SJSA1 (cell line): ENCODE measurements at regions not wholly inside any gene's neighbourhood (a gene's known extent, or its start where the extent isn't known, plus 50 kb on each side); places are given as distances from the start of the nearest gene placed in this dataset.
"Not testable (repeated sequence)": the region's sequence is repeated elsewhere in the genome, so short reads cannot be mapped to it uniquely, and the experiment has no call there.

Experiments
- DNase-seq, 2 experiments: peaks; one replicate each; pipeline ENCODE4 v3.0.0-alpha.2; 2015 to 2020; ENCODE audit warnings: low spot score in 2 of 2, low read depth in 1 of 2
- H3K27ac ChIP-seq: fragments of 250-450 bp; sonication (Bioruptor Pico); 2 replicates; pipeline ENCODE4 v1.5.1; 2020; ENCODE audit warnings: mild to moderate bottlenecking, moderate library complexity
- H3K27me3 ChIP-seq: fragments of 250-450 bp; sonication (Bioruptor Pico); replicated peaks from 2 replicates; pipeline ENCODE4 v1.5.1; 2020; ENCODE audit warnings: mild to moderate bottlenecking, moderate library complexity
- H3K36me3 ChIP-seq: fragments of 250-450 bp; sonication (Bioruptor Pico); 2 replicates; pipeline ENCODE4 v1.5.1; 2020; ENCODE audit warnings: mild to moderate bottlenecking
- H3K4me1 ChIP-seq: fragments of 250-450 bp; sonication (Bioruptor Pico); replicated peaks from 2 replicates; pipeline ENCODE4 v1.6.1; 2021; ENCODE audit warnings: mild to moderate bottlenecking
- H3K4me3 ChIP-seq: fragments of 250-450 bp; sonication (Bioruptor Pico); 2 replicates; pipeline ENCODE4 v1.5.1; 2020; ENCODE audit warnings: mild to moderate bottlenecking
- H3K9me3 ChIP-seq: fragments of 250-450 bp; sonication (Bioruptor Pico); replicated peaks from 2 replicates; pipeline ENCODE4 v1.5.1; 2020; ENCODE audit warnings: mild to moderate bottlenecking

DNA sequence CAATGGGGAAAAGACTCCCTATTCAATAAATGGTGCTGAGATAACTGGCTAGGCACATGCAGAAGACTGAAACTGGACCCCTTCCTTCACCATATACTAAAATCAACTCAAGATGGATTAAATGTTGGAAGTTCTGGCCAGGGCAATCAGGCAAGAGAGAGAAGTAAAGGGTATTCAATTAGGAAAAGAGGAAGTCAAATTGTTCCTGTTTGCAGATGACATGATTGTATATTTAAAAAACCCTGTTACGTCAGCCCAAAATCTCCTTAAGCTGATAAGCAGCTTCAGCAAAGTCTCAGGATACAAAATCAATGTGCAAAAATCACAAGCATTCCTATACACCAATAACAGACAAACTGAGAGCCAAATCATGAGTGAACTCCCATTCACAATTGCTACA, 1739.4 kb downstream of the PCDH9 start:
- H3K9me3 ChIP-seq, H3K4me1 ChIP-seq, H3K4me3 ChIP-seq: not testable (repeated sequence)

GRCh38 chr13:65488606-65489005, 1741.5 kb downstream of the PCDH9 start:
- Histone ChIP-seq H3K27ac (no peak overlapping the region), H3K4me1 (no peaks in the 10 kb centered on the region), H3K4me3 (no peak overlapping the region), H3K36me3 (no peaks in the 10 kb centered on the region), H3K9me3 (no peaks in the 10 kb centered on the region), H3K27me3 (no peaks in the 10 kb centered on the region)
- DNase-seq: no peak

More for the DNA sequence above, 1739.4 kb downstream of the PCDH9 start:
- not testable (repeated sequence) for H3K27me3 ChIP-seq, DNase-seq, H3K27ac ChIP-seq, H3K36me3 ChIP-seq

DNA sequence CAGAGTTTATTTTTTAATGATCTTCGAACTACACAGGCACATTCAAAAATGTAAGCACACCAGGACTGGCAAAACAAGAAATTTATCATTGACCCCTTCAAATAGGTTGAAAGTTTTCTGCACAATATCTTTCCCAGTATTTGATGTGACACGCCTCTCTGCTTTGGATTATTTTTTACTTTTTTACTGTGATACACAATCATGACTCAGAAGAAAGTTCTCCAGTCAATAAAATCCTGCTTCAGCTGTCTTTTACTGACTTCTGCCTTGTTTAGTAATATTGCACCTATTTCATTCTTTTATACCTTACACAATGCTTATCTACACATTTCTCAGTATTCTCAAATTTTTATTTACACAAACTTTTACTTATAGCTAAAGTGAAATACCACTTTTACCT, 1750.4 kb downstream of the PCDH9 start:
- no peak overlapping the region for H3K27ac ChIP-seq
- no peak for DNase-seq
- no peaks in the 10 kb centered on the region for H3K36me3 ChIP-seq
- H3K27me3 ChIP-seq: no peaks in the 10 kb centered on the region
- H3K4me3 ChIP-seq: no peak overlapping the region
- H3K4me1 ChIP-seq: no peaks in the 10 kb centered on the region
- no peaks in the 10 kb centered on the region for H3K9me3 ChIP-seq

DNA sequence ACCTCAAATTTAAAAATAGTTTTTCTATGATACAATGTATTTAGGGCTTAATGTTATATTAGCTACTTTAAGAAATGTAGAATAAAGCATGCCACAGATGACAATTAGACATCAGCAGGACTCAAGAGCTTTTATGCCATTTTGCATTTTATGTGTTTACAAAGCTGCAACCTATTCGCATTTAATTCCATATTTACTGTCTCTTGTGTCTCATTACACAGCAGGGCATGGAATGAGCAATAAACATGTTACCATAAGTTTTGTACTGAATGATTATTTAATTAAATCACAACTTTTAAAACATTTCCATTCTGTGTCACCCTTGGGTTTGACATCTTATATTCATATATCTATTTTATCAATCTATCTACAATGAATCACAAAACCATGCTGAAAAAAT, 1756.9 kb downstream of the PCDH9 start:
- Histone ChIP-seq H3K27ac (no peak overlapping the region), H3K36me3 (no peaks in the 10 kb centered on the region), H3K27me3 (no peaks in the 10 kb centered on the region), H3K4me3 (no peak overlapping the region), H3K9me3 (no peaks in the 10 kb centered on the region), H3K4me1 (no peaks in the 10 kb centered on the region)
- no peak for DNase-seq

- no peak for DNase-seq
- Histone ChIP-seq H3K27me3 (no peaks in the 10 kb centered on the region), H3K4me1 (no peaks in the 10 kb centered on the region), H3K9me3 (no peaks in the 10 kb centered on the region), H3K36me3 (no peaks in the 10 kb centered on the region), H3K27ac (no peak overlapping the region), H3K4me3 (no peak overlapping the region)
Measured at GRCh38 chr13:65472336-65472735, 1757.8 kb downstream of the PCDH9 start.

DNA sequence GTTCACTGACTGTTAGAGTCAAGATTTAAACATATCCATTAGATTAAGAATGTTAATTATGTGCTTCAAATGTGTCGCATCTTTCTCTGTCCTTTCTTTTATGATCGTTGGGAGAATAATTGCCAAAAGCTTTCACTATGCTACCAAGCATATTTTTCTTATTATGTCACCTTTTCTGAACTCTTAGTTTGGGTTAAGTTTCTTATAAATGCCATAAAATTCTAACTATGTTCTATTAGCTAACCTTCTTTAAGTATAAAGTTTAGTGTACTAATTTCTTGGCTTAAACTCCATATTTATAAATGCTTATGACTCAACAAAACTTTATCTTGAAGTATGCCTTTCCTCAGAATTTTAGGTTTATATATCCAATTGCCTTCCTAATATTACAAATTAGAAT, 1759.4 kb downstream of the PCDH9 start:
- Histone ChIP-seq H3K4me1 (no peaks in the 10 kb centered on the region), H3K4me3 (no peak overlapping the region), H3K27me3 (no peaks in the 10 kb centered on the region), H3K36me3 (no peaks in the 10 kb centered on the region), H3K9me3 (no peaks in the 10 kb centered on the region), H3K27ac (no peak overlapping the region)
- DNase-seq: no peak

DNA sequence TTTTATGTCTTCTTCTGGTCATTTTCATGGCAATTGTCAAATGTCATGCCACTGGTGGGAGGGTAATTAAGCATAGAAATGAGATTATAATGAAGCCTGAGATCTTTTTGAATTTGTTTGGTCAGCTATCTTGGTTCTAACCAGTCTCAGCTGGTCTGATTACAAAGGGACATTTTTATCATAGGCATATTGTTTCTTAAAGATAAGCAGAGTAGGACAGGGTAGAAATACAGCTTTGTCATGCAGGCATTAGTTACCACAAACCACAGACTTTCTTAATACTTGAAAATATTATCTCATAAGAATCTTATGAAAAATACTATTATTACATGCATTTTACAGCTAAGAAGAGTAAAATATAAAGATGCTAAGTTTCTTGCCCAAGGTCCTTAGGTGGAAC, 1761.5 kb downstream of the PCDH9 start:
- Histone ChIP-seq H3K36me3 (no peaks in the 10 kb centered on the region), H3K4me1 (no peaks in the 10 kb centered on the region), H3K27me3 (no peaks in the 10 kb centered on the region), H3K9me3 (no peaks in the 10 kb centered on the region), H3K4me3 (no peak overlapping the region), H3K27ac (no peak overlapping the region)
- DNase-seq: no peak

- DNase-seq: no peak
- Histone ChIP-seq H3K27ac (no peak overlapping the region), H3K27me3 (no peaks in the 10 kb centered on the region), H3K4me1 (peaks cover 15% of the 10 kb centered on the region), H3K9me3 (no peaks in the 10 kb centered on the region), H3K4me3 (no peak overlapping the region), H3K36me3 (no peaks in the 10 kb centered on the region)
Measured at GRCh38 chr13:65461590-65461989, 1768.5 kb downstream of the PCDH9 start.

DNA sequence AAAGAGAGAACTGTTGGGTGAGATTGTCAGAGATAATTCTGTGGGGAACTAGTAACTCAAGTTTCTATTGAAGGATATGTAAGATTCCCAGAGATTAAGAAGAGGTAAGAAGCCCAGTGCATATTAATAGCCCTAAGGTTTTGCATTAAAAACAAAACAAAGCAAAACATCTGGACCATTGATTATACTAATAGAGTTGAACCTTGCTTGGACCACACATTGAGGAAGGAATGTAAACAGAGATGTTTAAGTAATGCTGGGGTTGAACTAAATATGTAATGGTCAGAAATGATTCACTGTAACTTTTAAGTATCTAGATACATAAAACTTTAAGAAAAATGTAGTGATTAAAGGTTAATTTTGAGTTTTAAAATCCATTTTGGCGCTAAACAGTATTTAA, 1770.0 kb downstream of the PCDH9 start:
- peaks cover 15% of the 10 kb centered on the region for H3K4me1 ChIP-seq
- no peaks in the 10 kb centered on the region for H3K36me3 ChIP-seq
- no peak overlapping the region for H3K4me3 ChIP-seq
- H3K27me3 ChIP-seq: no peaks in the 10 kb centered on the region
- peak in 1 of 2 experiments; percentile 32 for DNase-seq
- H3K27ac ChIP-seq: no peak overlapping the region
- no peaks in the 10 kb centered on the region for H3K9me3 ChIP-seq

DNA sequence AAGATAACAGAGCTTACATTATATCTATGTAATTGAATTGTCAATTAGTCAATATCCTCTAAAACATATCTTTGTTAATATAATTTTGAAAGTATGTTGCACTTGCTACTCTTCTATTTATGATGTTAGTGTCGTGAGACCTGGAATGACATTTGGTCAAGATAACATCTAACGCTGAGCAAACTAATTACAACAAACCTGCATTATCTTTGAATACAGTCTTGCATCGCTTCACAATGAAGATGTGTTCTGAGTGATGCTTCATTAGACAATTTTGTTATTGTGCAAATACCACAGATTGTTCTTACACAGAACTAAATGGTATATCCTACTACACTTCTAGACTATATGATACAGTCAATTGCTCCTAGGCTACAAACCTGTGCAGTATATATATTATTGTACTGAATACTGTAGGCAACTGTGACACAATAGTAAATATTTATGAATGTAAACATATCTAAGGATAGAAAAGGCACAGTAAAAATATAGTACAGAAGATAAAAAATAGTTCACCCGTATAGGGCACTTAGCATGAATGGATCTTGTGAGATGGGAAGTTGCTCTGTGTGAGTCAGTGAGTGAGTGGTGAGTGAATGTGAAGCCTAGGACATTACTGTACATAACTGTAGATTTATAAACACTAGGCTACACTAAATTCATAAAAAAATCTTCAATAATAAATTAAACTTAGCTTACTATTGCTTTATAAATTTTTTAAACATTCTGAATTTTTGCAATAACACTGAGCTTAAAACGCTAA, 1773.8 kb downstream of the PCDH9 start:
- no peak overlapping the region for H3K27ac ChIP-seq
- no peaks in the 10 kb centered on the region for H3K27me3 ChIP-seq
- no peaks in the 10 kb centered on the region for H3K9me3 ChIP-seq
- DNase-seq: no peak
- H3K36me3 ChIP-seq: no peaks in the 10 kb centered on the region
- H3K4me1 ChIP-seq: peaks cover 15% of the 10 kb centered on the region
- H3K4me3 ChIP-seq: no peak overlapping the region

DNA sequence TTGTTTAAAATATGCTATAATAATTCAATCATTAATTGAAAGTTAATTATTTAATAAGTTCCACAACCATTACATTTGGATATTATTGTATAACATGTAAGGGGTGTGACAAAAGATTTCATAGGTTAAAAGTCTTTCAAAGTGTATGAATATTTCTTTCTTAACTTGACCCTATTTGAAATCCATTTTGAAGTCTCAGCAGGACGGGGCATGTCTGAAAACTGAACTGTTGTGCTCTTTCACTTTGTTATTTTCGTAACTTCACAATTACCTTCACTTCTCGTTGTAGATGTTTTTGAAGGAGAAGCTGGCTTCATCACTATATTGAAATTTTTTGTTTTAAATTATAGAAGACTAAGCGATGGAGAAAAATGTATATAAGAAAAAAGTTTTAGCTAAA, 1775.7 kb downstream of the PCDH9 start:
- Histone ChIP-seq H3K4me1 (no peaks in the 10 kb centered on the region; the same call in 1 of the 2 replicates), H3K27ac (no peak overlapping the region), H3K36me3 (no peaks in the 10 kb centered on the region), H3K4me3 (no peak overlapping the region), H3K9me3 (no peaks in the 10 kb centered on the region), H3K27me3 (no peaks in the 10 kb centered on the region)
- DNase-seq: no peak

DNA sequence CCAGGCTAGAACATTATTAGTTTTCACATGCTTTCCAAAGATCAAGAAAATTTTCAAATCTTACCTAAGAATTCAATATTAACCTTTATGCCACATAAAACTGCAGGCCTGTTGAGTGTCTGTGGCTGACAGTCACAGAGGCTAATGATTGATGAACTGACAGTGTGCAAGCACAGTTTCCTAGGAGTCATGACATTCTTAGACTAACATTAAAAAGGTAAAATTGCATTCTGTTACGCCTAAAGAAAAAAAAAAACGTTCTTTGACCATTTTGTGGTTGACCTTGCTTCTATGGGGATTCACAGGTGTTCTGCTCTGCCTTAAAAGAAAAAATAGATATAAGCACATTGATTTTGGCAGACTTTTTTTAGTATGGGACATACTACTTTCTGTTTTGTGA, 1776.2 kb downstream of the PCDH9 start:
- DNase-seq: no peak
- H3K4me3 ChIP-seq: no peak overlapping the region
- no peaks in the 10 kb centered on the region for H3K9me3 ChIP-seq
- no peaks in the 10 kb centered on the region for H3K27me3 ChIP-seq
- no peak overlapping the region for H3K27ac ChIP-seq
- H3K36me3 ChIP-seq: no peaks in the 10 kb centered on the region
- H3K4me1 ChIP-seq: no peaks in the 10 kb centered on the region

- H3K4me3 ChIP-seq: no peak overlapping the region
- H3K9me3 ChIP-seq: no peaks in the 10 kb centered on the region
- no peak for DNase-seq
- no peaks in the 10 kb centered on the region for H3K36me3 ChIP-seq
- no peaks in the 10 kb centered on the region for H3K4me1 ChIP-seq
- H3K27ac ChIP-seq: no peak overlapping the region
- H3K27me3 ChIP-seq: no peaks in the 10 kb centered on the region
Measured at GRCh38 chr13:65445340-65445739, 1784.8 kb downstream of the PCDH9 start.

GRCh38 chr13:65435590-65435989, 1794.5 kb downstream of the PCDH9 start:
- Histone ChIP-seq H3K4me3 (no peak overlapping the region), H3K27ac (no peak overlapping the region), H3K27me3 (no peaks in the 10 kb centered on the region), H3K36me3 (no peaks in the 10 kb centered on the region), H3K4me1 (no peaks in the 10 kb centered on the region), H3K9me3 (no peaks in the 10 kb centered on the region)
- no peak for DNase-seq

GRCh38 chr13:65417953-65418352, 1812.2 kb downstream of the PCDH9 start:
- no peak overlapping the region for H3K27ac ChIP-seq
- no peak overlapping the region for H3K4me3 ChIP-seq
- H3K9me3 ChIP-seq: no peaks in the 10 kb centered on the region
- DNase-seq: no peak
- H3K27me3 ChIP-seq: no peaks in the 10 kb centered on the region
- no peaks in the 10 kb centered on the region for H3K4me1 ChIP-seq
- H3K36me3 ChIP-seq: no peaks in the 10 kb centered on the region
